Upper lobe of left lung (tissue), 6 donors: ENCODE measurements at regions not wholly inside any gene's neighbourhood (a gene's known extent, or its start where the extent isn't known, plus 50 kb on each side); places are given as distances from the start of the nearest gene placed in this dataset.
A peak's percentile ranks its signal among the peaks of the same experiment; 100 is the strongest.

Experiments used
- ATAC-seq, 2 donors: fragments of 200-7000 bp; cut with Tn5 transposase; one replicate each; pipeline ENCODE4 v1.9.1; 2022; ENCODE audit warnings: mild to moderate bottlenecking in 2 of 2, moderate library complexity in 2 of 2; ENCODE audit not compliant: low FRiP score in 2 of 2
- DNase-seq, 2 donors: peaks; one replicate each; pipeline ENCODE4 v3.0.0-alpha.2; 2019 to 2020
- H3K27ac ChIP-seq, 4 donors: fragments of 200-600 bp; sonication (generic); one replicate each; pipeline ENCODE4 v1.5.1; 2016 to 2019
- H3K27me3 ChIP-seq, 4 donors: fragments of 200-600 bp; sonication (generic); one replicate each; pipeline ENCODE4 v1.5.1; 2017 to 2019
- H3K36me3 ChIP-seq, 4 donors: fragments of 200-600 bp; sonication (generic); one replicate each; pipeline ENCODE4 v1.5.1; 2016 to 2019
- H3K4me1 ChIP-seq, 4 donors: fragments of 200-600 bp; sonication (generic); one replicate each; pipeline ENCODE4 v1.5.1; 2018 to 2019
- H3K4me3 ChIP-seq, 4 donors: fragments of 200-600 bp; sonication (generic); one replicate each; pipeline ENCODE4 v1.5.1; 2017 to 2019; ENCODE audit warnings: mild to moderate bottlenecking in 2 of 4, moderate library complexity in 1 of 4
- H3K9me3 ChIP-seq, 4 donors: fragments of 200-600 bp; sonication (generic); one replicate each; pipeline ENCODE4 v1.5.1; 2018 to 2019
- CTCF ChIP-seq, 6 experiments: fragments of 450-650 bp in 4 of 6; fragments of 200-600 bp in 2 of 6; sonication (generic) in 2 of 6; IDR thresholded peaks; one replicate each; pipeline ENCODE4 v1.5.1; 2016 to 2019; ENCODE audit warnings: antibody characterized with exemption in 6 of 6
- EP300 ChIP-seq, 4 donors: sonication (generic); formaldehyde crosslinking; IDR thresholded peaks; one replicate each; pipeline ENCODE4 v1.5.1; 2017; ENCODE audit warnings: antibody characterized with exemption in 4 of 4, control low read depth in 2 of 4
- POLR2A ChIP-seq, 4 donors: fragments of 450-650 bp; IDR thresholded peaks; one replicate each; pipeline ENCODE4 v1.5.1; 2016 to 2017; ENCODE audit warnings: antibody characterized with exemption in 4 of 4, mild to moderate bottlenecking in 2 of 4
- POLR2AphosphoS5 ChIP-seq, 2 donors: sonication (generic); formaldehyde crosslinking; IDR thresholded peaks; one replicate each; pipeline ENCODE4 v1.5.1; 2017; ENCODE audit warnings: antibody characterized with exemption in 2 of 2
- WGBS, 2 donors: methylation state at CpG; one replicate each; pipeline ENCODE4 v1.1.5; 2017 to 2018; 5-methylcytosine and 5-hydroxymethylcytosine counted together
- donor health status: DM: no; HTN: no; CAD: no; lungs with moderate emphysema.
- donor health status: DM: no; HTN: yes; CAD: no; lungs with severe emphysema.

DNA sequence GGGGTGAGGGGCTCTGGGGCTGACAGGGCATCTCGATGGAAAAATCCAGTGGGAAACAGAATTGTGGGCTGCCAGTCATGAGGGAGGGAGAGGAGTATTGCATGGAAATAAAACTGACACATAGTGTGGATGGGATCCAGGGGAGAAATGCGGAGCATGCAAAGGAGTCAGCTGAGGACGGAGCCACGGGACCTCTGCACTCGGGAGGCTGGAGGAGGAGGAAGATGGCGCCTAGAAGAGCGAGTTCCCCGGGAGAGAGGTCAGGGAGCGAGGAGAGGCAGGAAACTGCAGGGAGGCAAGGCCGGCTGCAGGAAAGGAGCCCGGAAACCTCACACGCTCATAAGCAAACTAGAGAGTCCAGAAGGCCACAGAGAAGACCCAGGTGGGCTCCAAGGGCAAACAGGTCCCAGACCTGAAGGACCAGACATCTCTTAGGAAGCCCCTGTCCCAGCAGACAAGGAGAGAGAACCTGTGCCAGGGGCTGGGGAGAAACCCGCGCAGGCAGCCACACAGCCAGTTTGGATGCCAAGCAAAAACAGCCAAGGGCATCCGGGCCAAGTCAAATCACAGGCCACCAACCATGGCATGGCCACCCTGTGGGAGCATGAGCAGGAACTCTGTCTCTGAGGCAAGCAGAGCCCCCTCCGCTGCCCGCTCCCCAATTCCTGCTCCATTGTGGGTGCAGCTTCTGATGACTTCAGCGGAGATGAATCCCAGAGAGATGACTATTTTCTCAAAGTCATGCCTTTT is 218.8 kb upstream of the ID2 start:
- Histone ChIP-seq H3K27ac (no peak overlapping the region), H3K4me1 (peaks cover 0 to under 1% (median 0%) of the 10 kb centered on the region in 4 donors), H3K4me3 (no peak overlapping the region), H3K27me3 (no peaks in the 10 kb centered on the region), H3K9me3 (no peaks in the 10 kb centered on the region), H3K36me3 (no peaks in the 10 kb centered on the region)
- ATAC-seq (no peak), DNase-seq (no peak)
- 78 to 87% methylated on average over 17 to 18 of the region's 18 CpGs for WGBS, 2 donors
- TF ChIP-seq POLR2AphosphoS5 (IDR thresholded peaks at IDR 0.05) (no peak), EP300 (IDR thresholded peaks at IDR 0.05) (no peak), POLR2A (IDR thresholded peaks at IDR 0.05) (no peak), CTCF (IDR thresholded peaks at IDR 0.05) (no peak)

GRCh38 chr2:8465560-8465959 is 216.3 kb upstream of the ID2 start:
- peaks cover 0 to 3% (median 0%) of the 10 kb centered on the region in 4 donors for H3K4me1 ChIP-seq
- 88 to 95% methylated on average over 3 of the region's 3 CpGs for WGBS, 2 donors
- no peak overlapping the region for H3K4me3 ChIP-seq
- H3K27me3 ChIP-seq: no peaks in the 10 kb centered on the region
- TF ChIP-seq POLR2AphosphoS5 (IDR thresholded peaks at IDR 0.05): no peak
- TF ChIP-seq EP300 (IDR thresholded peaks at IDR 0.05): no peak
- no peak for TF ChIP-seq POLR2A (IDR thresholded peaks at IDR 0.05)
- TF ChIP-seq CTCF (IDR thresholded peaks at IDR 0.05): no peak
- H3K27ac ChIP-seq: no peak overlapping the region
- H3K9me3 ChIP-seq: no peaks in the 10 kb centered on the region
- H3K36me3 ChIP-seq: no peaks in the 10 kb centered on the region
- DNase-seq: no peak
- ATAC-seq: no peak

- WGBS, 2 donors: 55 to 65% methylated on average over 11 of the region's 11 CpGs
Observed at GRCh38 chr2:8469709-8470493, 212.0 kb upstream of the ID2 start.

DNA sequence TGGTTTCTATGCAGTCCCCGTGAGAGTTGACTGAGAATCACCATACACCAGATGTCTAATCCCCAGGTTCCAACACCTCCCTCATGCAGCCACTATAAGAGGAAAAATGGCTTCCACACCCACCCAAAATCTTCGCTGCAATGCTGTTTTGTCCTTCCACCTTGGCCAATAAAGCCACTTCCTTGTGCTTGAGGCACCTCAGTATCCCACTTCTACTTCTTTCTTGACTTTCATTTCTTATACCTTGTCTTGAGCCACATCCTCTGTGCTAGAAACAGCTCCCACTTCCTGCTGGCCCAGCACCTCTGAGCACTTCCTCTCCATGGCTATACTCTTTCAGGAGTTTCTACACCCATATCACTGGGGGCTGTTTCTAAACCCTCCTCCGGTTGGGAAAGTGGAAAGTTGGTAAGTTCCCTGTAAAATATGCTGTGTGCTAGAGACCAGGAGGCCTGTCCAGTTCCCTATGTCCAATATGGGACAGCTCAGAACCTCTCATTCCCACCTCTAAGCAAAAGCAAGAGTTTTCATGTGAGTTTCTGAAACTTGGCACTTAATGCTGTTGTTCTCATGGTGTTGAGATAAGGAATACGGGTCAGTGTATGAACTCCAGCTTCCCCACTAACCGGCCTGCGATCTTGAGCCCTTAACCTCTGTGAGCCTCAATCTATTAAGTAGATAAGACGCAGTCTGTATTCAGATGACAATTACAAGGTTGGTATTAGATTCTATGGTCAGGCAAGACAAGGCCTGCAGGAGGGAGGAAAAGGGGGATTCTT is 209.1 kb upstream of the ID2 start:
- Histone ChIP-seq H3K27me3 (no peaks in the 10 kb centered on the region), H3K4me1 (peaks cover 18 to 36% (median 25%) of the 10 kb centered on the region in 4 donors), H3K4me3 (no peak overlapping the region), H3K9me3 (no peaks in the 10 kb centered on the region), H3K27ac (peak overlapping the region in 2 of 4 donors; percentile 21 to 53), H3K36me3 (no peaks in the 10 kb centered on the region)
- WGBS, 2 donors: 68 to 75% methylated on average over 7 of the region's 7 CpGs
- peak in 1 of 2 donors; percentile 32 for TF ChIP-seq POLR2AphosphoS5 (IDR thresholded peaks at IDR 0.05)
- no peak for TF ChIP-seq POLR2A (IDR thresholded peaks at IDR 0.05)
- peak in 1 of 2 donors; percentile 35 for DNase-seq
- ATAC-seq: peak; percentile 34 to 38

More at GRCh38 chr2:8469709-8470493, 212.0 kb upstream of the ID2 start:
- ATAC-seq (no peak), DNase-seq (no peak)
- H3K4me1 ChIP-seq: peaks cover 0 to 11% (median 7%) of the 10 kb centered on the region in 4 donors
- no peaks in the 10 kb centered on the region for H3K9me3 ChIP-seq
- no peaks in the 10 kb centered on the region for H3K36me3 ChIP-seq
- H3K4me3 ChIP-seq: no peak overlapping the region
- no peak overlapping the region for H3K27ac ChIP-seq
- no peak for TF ChIP-seq CTCF (IDR thresholded peaks at IDR 0.05)
- no peaks in the 10 kb centered on the region for H3K27me3 ChIP-seq
